Astrocyte of the spinal cord (primary cell): ENCODE measurements at regions not wholly inside any gene's neighbourhood (a gene's known extent, or its start where the extent isn't known, plus 50 kb on each side); places are given as distances from the start of the nearest gene placed in this dataset.
A peak's percentile ranks its signal among the peaks of the same experiment; 100 is the strongest.

Source experiments
- DNase-seq: peaks from one replicate; pipeline ENCODE4 v3.0.0; 2011; ENCODE audit warnings: low read depth, low spot score
- H3K4me3 ChIP-seq: 2 replicates; pipeline ENCODE4 v1.5.1; 2011; ENCODE audit warnings: low read depth, mild to moderate bottlenecking, low read length, moderate library complexity
- in situ Hi-C: cut with HindIII; loops from 2 replicates; pipeline ENCODE4 v1.10.0; 2017; ENCODE audit warnings: low sequenced_read_pairs
- TF ChIP-seq, protein P1 (sequence below): IDR thresholded peaks from 2 replicates; pipeline ENCODE4 v1.5.1; 2012; ENCODE audit warnings: low read depth, mild to moderate bottlenecking, low read length, inconsistent platforms

DNA sequence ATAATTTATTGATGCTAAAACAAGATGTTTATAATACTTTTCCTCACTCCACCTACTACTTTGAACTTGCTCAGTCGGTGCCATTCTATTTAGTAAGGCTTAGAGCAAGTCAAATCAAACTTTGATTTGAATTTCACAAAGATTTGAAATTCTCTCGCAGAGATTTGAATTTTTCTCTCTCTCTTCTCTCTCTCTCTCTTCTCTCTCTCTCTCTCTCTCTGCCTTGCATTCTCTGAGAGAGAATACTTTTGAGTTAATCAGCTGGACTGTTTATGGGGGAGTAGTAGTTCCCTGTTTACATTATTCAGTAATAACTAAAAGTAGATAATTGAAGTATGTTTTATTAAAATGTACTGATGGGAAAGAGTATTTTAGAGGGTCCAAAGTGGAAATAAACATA is 488.5 kb upstream of the ANKRD30A start:
- no peak for DNase-seq
- H3K4me3 ChIP-seq: no peak overlapping the region
- TF ChIP-seq, protein P1, sequence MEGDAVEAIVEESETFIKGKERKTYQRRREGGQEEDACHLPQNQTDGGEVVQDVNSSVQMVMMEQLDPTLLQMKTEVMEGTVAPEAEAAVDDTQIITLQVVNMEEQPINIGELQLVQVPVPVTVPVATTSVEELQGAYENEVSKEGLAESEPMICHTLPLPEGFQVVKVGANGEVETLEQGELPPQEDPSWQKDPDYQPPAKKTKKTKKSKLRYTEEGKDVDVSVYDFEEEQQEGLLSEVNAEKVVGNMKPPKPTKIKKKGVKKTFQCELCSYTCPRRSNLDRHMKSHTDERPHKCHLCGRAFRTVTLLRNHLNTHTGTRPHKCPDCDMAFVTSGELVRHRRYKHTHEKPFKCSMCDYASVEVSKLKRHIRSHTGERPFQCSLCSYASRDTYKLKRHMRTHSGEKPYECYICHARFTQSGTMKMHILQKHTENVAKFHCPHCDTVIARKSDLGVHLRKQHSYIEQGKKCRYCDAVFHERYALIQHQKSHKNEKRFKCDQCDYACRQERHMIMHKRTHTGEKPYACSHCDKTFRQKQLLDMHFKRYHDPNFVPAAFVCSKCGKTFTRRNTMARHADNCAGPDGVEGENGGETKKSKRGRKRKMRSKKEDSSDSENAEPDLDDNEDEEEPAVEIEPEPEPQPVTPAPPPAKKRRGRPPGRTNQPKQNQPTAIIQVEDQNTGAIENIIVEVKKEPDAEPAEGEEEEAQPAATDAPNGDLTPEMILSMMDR: no peak
- in situ Hi-C loops: no loop called here

DNA sequence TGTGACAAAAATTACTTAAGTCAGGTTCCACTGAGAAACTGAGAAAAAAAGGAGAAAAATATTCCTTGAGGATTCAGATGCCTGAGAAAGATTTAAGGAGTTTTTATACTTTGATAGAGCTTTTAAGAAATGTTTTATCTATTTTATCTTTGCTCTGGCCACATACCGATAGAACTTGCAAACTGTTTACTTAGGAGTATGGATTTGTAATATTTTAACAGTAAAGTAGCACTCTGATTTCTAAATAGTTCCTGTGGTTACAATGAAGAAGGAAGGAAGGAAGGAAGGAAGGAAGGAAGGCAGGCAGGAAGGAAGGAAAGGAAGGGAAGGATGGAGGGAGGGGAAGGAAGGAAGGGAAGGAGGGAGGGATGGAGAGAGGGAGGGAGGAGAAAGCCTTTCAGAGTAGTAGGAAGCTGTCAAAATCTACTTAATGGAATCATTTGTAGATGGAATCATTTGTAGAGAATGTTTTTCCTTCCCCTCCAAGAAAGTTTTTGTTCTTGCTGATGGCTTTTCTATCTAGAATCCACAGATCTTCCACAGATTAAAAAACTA is 489.0 kb upstream of the ANKRD30A start:
- no peak overlapping the region for H3K4me3 ChIP-seq
- TF ChIP-seq, protein P1: no peak
- DNase-seq: no peak
- in situ Hi-C loops: no loop called here

DNA sequence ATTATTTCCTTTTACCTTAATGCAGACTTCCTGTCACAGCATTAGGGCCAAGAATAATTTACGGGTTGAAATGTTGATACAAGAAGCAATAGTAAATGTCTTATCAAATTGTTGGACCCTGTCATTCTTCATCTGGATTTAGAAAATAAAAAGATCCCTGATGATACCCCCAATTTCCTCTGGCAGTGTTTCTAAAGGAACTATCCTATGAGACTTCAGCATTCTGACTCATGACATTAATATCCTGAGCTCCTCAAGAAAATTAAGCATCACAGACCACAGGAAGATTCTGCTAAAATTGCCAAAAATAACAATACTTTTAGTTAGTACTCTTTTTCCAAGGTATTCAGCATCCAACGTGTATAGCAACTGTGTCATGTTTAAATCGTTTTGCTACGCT is 490.5 kb upstream of the ANKRD30A start:
- H3K4me3 ChIP-seq: no peak overlapping the region
- in situ Hi-C loops: no loop called here
- TF ChIP-seq, protein P1: no peak
- DNase-seq: peak; percentile 80

DNA sequence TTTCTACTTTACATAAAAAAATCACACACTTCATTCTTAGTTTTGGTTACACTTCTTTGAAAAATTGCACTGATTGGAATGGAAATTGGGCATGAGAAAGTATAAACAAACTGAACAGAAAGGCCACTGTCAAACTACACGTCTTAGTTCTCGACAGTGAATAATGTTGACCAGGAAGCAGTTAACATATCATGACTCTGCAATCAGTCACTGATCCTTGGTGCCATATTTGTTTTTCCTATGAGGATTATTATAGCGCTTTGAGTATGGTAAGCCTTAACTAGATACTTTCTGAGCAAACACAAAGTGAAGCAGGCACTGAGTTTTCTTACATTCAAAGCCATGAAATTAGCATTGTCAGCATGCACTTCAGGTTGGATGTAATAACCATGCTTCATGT is 495.1 kb upstream of the ANKRD30A start:
- in situ Hi-C loops: no loop called here
- TF ChIP-seq, protein P1: no peak
- no peak for DNase-seq
- no peak overlapping the region for H3K4me3 ChIP-seq

GRCh38 chr10:36629476-36629875 is 495.9 kb upstream of the ANKRD30A start:
- in situ Hi-C loops: no loop called here
- TF ChIP-seq, protein P1: no peak
- no peak overlapping the region for H3K4me3 ChIP-seq
- DNase-seq: no peak

DNA sequence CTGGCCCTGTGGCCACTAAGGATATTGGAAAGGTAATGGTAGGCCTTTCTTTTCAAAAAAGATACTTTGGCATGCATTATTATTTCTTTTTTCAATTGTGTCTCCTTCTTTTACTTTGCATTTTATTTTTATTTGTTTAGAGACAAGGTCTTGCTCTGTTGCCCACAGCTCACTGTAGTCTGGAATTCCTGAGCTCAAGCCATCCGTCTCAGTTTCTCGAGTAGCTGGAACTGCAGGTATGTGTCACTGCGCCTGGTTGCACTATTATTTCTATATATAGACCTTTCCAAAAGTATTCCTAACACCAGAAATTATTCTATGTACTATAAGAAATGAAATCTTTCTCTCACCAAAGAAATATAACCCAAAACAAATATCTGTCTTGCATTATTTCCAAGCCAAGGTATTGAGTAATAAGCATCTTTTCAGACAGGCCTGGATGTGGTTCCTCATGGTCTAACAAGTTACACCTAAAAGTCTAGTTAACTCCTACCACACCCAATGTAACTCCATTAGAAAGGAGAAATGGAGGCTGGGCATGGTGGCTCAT is 500.8 kb upstream of the ANKRD30A start:
- TF ChIP-seq, protein P1: no peak
- H3K4me3 ChIP-seq: no peak overlapping the region
- in situ Hi-C loops: no loop called here
- DNase-seq: no peak
